PC-3 (cell line): ENCODE measurements at regions not wholly inside any gene's neighbourhood (a gene's known extent, or its start where the extent isn't known, plus 50 kb on each side); places are given as distances from the start of the nearest gene placed in this dataset.

Source experiments
- EZH2 ChIP-seq: fragments of 300-600 bp; sonication (generic); IDR thresholded peaks from one replicate; pipeline ENCODE4 v1.6.1; 2017; ENCODE audit warnings: antibody characterized with exemption, mild to moderate bottlenecking, low read length; ENCODE audit not compliant: unreplicated experiment
- EZH2phosphoT487 ChIP-seq: fragments of 300-600 bp; sonication (generic); IDR thresholded peaks from 2 replicates; pipeline ENCODE4 v1.6.1; 2018; ENCODE audit warnings: mild to moderate bottlenecking, antibody characterized with exemption, low read length, borderline replicate concordance
- TF ChIP-seq, protein P1 (sequence below): fragments of 300-600 bp; sonication (generic); conservative IDR thresholded peaks from 2 replicates; pipeline ENCODE4 v1.5.1; 2017; ENCODE audit warnings: antibody characterized with exemption, low read depth, mild to moderate bottlenecking, low read length

GRCh38 chr2:53445383-53446070 lies 322.1 kb upstream of the CHAC2 start:
- TF ChIP-seq, protein P1, sequence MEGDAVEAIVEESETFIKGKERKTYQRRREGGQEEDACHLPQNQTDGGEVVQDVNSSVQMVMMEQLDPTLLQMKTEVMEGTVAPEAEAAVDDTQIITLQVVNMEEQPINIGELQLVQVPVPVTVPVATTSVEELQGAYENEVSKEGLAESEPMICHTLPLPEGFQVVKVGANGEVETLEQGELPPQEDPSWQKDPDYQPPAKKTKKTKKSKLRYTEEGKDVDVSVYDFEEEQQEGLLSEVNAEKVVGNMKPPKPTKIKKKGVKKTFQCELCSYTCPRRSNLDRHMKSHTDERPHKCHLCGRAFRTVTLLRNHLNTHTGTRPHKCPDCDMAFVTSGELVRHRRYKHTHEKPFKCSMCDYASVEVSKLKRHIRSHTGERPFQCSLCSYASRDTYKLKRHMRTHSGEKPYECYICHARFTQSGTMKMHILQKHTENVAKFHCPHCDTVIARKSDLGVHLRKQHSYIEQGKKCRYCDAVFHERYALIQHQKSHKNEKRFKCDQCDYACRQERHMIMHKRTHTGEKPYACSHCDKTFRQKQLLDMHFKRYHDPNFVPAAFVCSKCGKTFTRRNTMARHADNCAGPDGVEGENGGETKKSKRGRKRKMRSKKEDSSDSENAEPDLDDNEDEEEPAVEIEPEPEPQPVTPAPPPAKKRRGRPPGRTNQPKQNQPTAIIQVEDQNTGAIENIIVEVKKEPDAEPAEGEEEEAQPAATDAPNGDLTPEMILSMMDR: no peak
- TF ChIP-seq EZH2 (no peak), EZH2phosphoT487 (no peak)
